Mesodermal cell (in vitro differentiated cells): ENCODE measurements at regions not wholly inside any gene's neighbourhood (a gene's known extent, or its start where the extent isn't known, plus 50 kb on each side); places are given as distances from the start of the nearest gene placed in this dataset.

Experiments used
- H3K27ac ChIP-seq: 2 replicates; pipeline ENCODE4 v1.7.0; 2013; ENCODE audit warnings: mild to moderate bottlenecking, low read depth, low read length, moderate library complexity; ENCODE audit not compliant: severe bottlenecking
- H3K36me3 ChIP-seq: 2 replicates; pipeline ENCODE4 v1.7.1; 2013; ENCODE audit warnings: mild to moderate bottlenecking, low read length, moderate library complexity; ENCODE audit not compliant: control insufficient read depth, insufficient read depth
- H3K4me1 ChIP-seq: one replicate; pipeline ENCODE4 v1.7.1; 2013; ENCODE audit warnings: mild to moderate bottlenecking, low read length; ENCODE audit not compliant: insufficient read depth, control insufficient read depth, poor library complexity, severe bottlenecking
- H3K4me3 ChIP-seq: 2 replicates; pipeline ENCODE4 v1.7.0; 2013; ENCODE audit warnings: low read length, control low read depth, mild to moderate bottlenecking; ENCODE audit not compliant: insufficient read depth, poor library complexity, severe bottlenecking; ENCODE audit errors: extremely low read depth
- H3K9me3 ChIP-seq: 2 replicates; pipeline ENCODE4 v1.7.1; 2013; ENCODE audit warnings: mild to moderate bottlenecking, low read length, moderate library complexity; ENCODE audit not compliant: control insufficient read depth
- WGBS, 2 experiments: methylation state at CpG; one replicate each; pipeline ENCODE4 v1.1.5; 2013; ENCODE audit warnings: missing lambda C conversion rate in 2 of 2; ENCODE audit not compliant: insufficient coverage in 2 of 2; 5-methylcytosine and 5-hydroxymethylcytosine counted together

GRCh38 chrX:4397471-4397870, 684.0 kb upstream of the PRKX start:
- Histone ChIP-seq H3K4me1 (no peaks in the 10 kb centered on the region), H3K36me3 (no peaks in the 10 kb centered on the region), H3K9me3 (no peaks in the 10 kb centered on the region), H3K27ac (no peak overlapping the region), H3K4me3 (no peak overlapping the region)
- WGBS, 2 experiments = 67% methylated on average over 1 of the region's 2 CpGs; no CpG with 5 or more reads in 1 of the 2 experiments

- no peaks in the 10 kb centered on the region for H3K4me1 ChIP-seq
- H3K4me3 ChIP-seq = no peak overlapping the region
- H3K9me3 ChIP-seq = no peaks in the 10 kb centered on the region
- no peak overlapping the region for H3K27ac ChIP-seq
- WGBS, 2 experiments = no CpG with 5 or more reads among the region's 3 CpGs
- H3K36me3 ChIP-seq = no peaks in the 10 kb centered on the region
These were observed 668.8 kb upstream of the PRKX start for GRCh38 chrX:4382273-4382672.

- H3K27ac ChIP-seq = no peak overlapping the region
- no peak overlapping the region for H3K4me3 ChIP-seq
- H3K9me3 ChIP-seq = no peaks in the 10 kb centered on the region
- H3K4me1 ChIP-seq = no peaks in the 10 kb centered on the region
- no peaks in the 10 kb centered on the region for H3K36me3 ChIP-seq
These were observed 667.3 kb upstream of the PRKX start for GRCh38 chrX:4380710-4381109.

- H3K4me3 ChIP-seq = no peak overlapping the region
- no peak overlapping the region for H3K27ac ChIP-seq
- no peaks in the 10 kb centered on the region for H3K4me1 ChIP-seq
- no CpG with 5 or more reads among the region's 1 CpG for WGBS, 2 experiments
- no peaks in the 10 kb centered on the region for H3K36me3 ChIP-seq
- H3K9me3 ChIP-seq = no peaks in the 10 kb centered on the region
These were observed 665.6 kb upstream of the PRKX start for GRCh38 chrX:4379071-4379470.

GRCh38 chrX:4373791-4374190, 660.3 kb upstream of the PRKX start:
- Histone ChIP-seq H3K4me3 (no peak overlapping the region), H3K9me3 (no peaks in the 10 kb centered on the region), H3K27ac (no peak overlapping the region), H3K4me1 (no peaks in the 10 kb centered on the region), H3K36me3 (no peaks in the 10 kb centered on the region)
- 92% methylated on average over 5 of the region's 8 CpGs; no CpG with 5 or more reads in 1 of the 2 experiments for WGBS, 2 experiments

- H3K9me3 ChIP-seq = no peaks in the 10 kb centered on the region
- WGBS, 2 experiments = no CpG with 5 or more reads among the region's 3 CpGs
- no peak overlapping the region for H3K27ac ChIP-seq
- H3K36me3 ChIP-seq = no peaks in the 10 kb centered on the region
- H3K4me1 ChIP-seq = no peaks in the 10 kb centered on the region
- H3K4me3 ChIP-seq = no peak overlapping the region
These were observed 645.1 kb upstream of the PRKX start for GRCh38 chrX:4358577-4358976.

GRCh38 chrX:4322916-4323315, 609.5 kb upstream of the PRKX start:
- Histone ChIP-seq H3K4me3 (no peak overlapping the region), H3K9me3 (no peaks in the 10 kb centered on the region), H3K27ac (no peak overlapping the region), H3K4me1 (no peaks in the 10 kb centered on the region), H3K36me3 (no peaks in the 10 kb centered on the region)
- WGBS, 2 experiments = 100% methylated on average over 1 of the region's 5 CpGs

- peak overlapping the region; percentile 13 for H3K27ac ChIP-seq
- no peaks in the 10 kb centered on the region for H3K9me3 ChIP-seq
- no peaks in the 10 kb centered on the region for H3K4me1 ChIP-seq
- no peaks in the 10 kb centered on the region for H3K36me3 ChIP-seq
- WGBS, 2 experiments = 39 to 57% methylated on average over 3 to 6 of the region's 9 CpGs
- no peak overlapping the region for H3K4me3 ChIP-seq
These were observed 607.0 kb upstream of the PRKX start for GRCh38 chrX:4320436-4320947.

- Histone ChIP-seq H3K9me3 (no peaks in the 10 kb centered on the region), H3K4me1 (no peaks in the 10 kb centered on the region), H3K36me3 (no peaks in the 10 kb centered on the region), H3K4me3 (no peak overlapping the region), H3K27ac (no peak overlapping the region)
- WGBS, 2 experiments = 93 to 100% methylated on average over 1 to 2 of the region's 2 CpGs
These were observed 602.4 kb upstream of the PRKX start for GRCh38 chrX:4315891-4316290.

GRCh38 chrX:4314586-4314985, 601.1 kb upstream of the PRKX start:
- Histone ChIP-seq H3K4me3 (no peak overlapping the region), H3K4me1 (no peaks in the 10 kb centered on the region), H3K36me3 (no peaks in the 10 kb centered on the region), H3K27ac (no peak overlapping the region), H3K9me3 (no peaks in the 10 kb centered on the region)
- 79 to 100% methylated on average over 1 of the region's 1 CpG for WGBS, 2 experiments

- Histone ChIP-seq H3K9me3 (no peaks in the 10 kb centered on the region), H3K4me1 (no peaks in the 10 kb centered on the region), H3K27ac (no peak overlapping the region), H3K36me3 (no peaks in the 10 kb centered on the region), H3K4me3 (no peak overlapping the region)
- WGBS, 2 experiments = 93 to 100% methylated on average over 1 to 2 of the region's 4 CpGs
These were observed 563.7 kb upstream of the PRKX start for GRCh38 chrX:4277122-4277521.
